T-cell (primary cell): ENCODE measurements at regions not wholly inside any gene's neighbourhood (a gene's known extent, or its start where the extent isn't known, plus 50 kb on each side); places are given as distances from the start of the nearest gene placed in this dataset.
"Not testable (repeated sequence)": the region's sequence is repeated elsewhere in the genome, so short reads cannot be mapped to it uniquely, and the experiment has no call there.

ENCODE experiments used
- ATAC-seq, 4 experiments: fragments of 200-7000 bp in 3 of 4; fragments of 150-1000 bp in 1 of 4; cut with Tn5 transposase; replicated peaks in 1 of 4; 1 replicate in 3 of 4; 2 replicates in 1 of 4; pipeline ENCODE4 v1.10.0; 2021; ENCODE audit warnings: moderate library complexity in 3 of 4, mild to moderate bottlenecking in 2 of 4, moderate number of reproducible peaks in 1 of 4
- CTCF ChIA-PET, 2 donors: fragments of 300-600 bp; sonication (Branson Sonifier 250); formaldehyde crosslinking; loops; one replicate each; lab custom pipeline; 2022; ENCODE audit warnings: antibody characterized with exemption in 2 of 2; lab: Charles Lee
- POLR2A ChIA-PET, 2 donors: fragments of 300-600 bp; sonication (Branson Sonifier 250); formaldehyde crosslinking; loops; one replicate each; lab custom pipeline; 2022; ENCODE audit warnings: antibody characterized with exemption in 2 of 2; lab: Charles Lee
- DNase-seq, 35 experiments: peaks; one replicate each; pipeline versions ENCODE4 v3.0.0 to v3.0.0-alpha.2; 2013 to 2023
- H3K27ac ChIP-seq: one replicate; pipeline ENCODE4 v1.5.1; 2013; ENCODE audit warnings: low read length
- H3K27me3 ChIP-seq, 2 experiments: replicated peaks in 1 of 2; 1 replicate in 1 of 2; 2 replicates in 1 of 2; pipeline versions ENCODE4 v1.6.1 to v1.7.0; 2013; ENCODE audit warnings: low read length in 1 of 2, mixed read lengths in 1 of 2; ENCODE audit not compliant: control insufficient read depth in 2 of 2, insufficient read depth in 2 of 2; ENCODE audit errors: extremely low read depth in 1 of 2
- H3K36me3 ChIP-seq, 2 donors: 1 replicate in 1 of 2; 2 replicates in 1 of 2; pipeline versions ENCODE4 v1.6.1 to v1.7.0; 2013; ENCODE audit warnings: low read length in 1 of 2; ENCODE audit not compliant: control insufficient read depth in 2 of 2, insufficient read depth in 1 of 2; ENCODE audit errors: extremely low read depth in 1 of 2
- H3K4me1 ChIP-seq, 2 experiments: 1 replicate in 1 of 2; 2 replicates in 1 of 2; pipeline versions ENCODE4 v1.6.1 to v1.7.0; 2013; ENCODE audit warnings: low read length in 2 of 2, mixed read lengths in 1 of 2; ENCODE audit not compliant: insufficient read depth in 2 of 2, control insufficient read depth in 1 of 2; ENCODE audit errors: extremely low read depth in 1 of 2
- H3K4me3 ChIP-seq, 2 donors: 1 replicate in 1 of 2; 2 replicates in 1 of 2; pipeline versions ENCODE4 v1.5.1 to v1.7.0; 2013; ENCODE audit warnings: mild to moderate bottlenecking in 2 of 2, low read length in 1 of 2, moderate library complexity in 1 of 2; ENCODE audit not compliant: control insufficient read depth in 1 of 2; ENCODE audit errors: extremely low read depth in 1 of 2
- H3K9me3 ChIP-seq: 2 replicates; pipeline ENCODE4 v1.7.0; 2013
- H3K27ac Mint-ChIP-seq, 2 donors: one replicate each; pipeline ENCODE4 v1.8.0; 2020 to 2021; ENCODE audit warnings: mild to moderate bottlenecking in 2 of 2, mixed read lengths in 2 of 2
- H3K27me3 Mint-ChIP-seq, 2 donors: one replicate each; pipeline ENCODE4 v1.8.0; 2021 to 2022; ENCODE audit warnings: mixed read lengths in 2 of 2
- H3K36me3 Mint-ChIP-seq: one replicate; pipeline ENCODE4 v1.8.0; 2021; ENCODE audit warnings: mixed read lengths
- H3K4me1 Mint-ChIP-seq, 3 donors: one replicate each; pipeline ENCODE4 v1.8.0; 2020 to 2022; ENCODE audit warnings: mixed read lengths in 3 of 3, mild to moderate bottlenecking in 1 of 3
- H3K4me3 Mint-ChIP-seq, 3 donors: one replicate each; pipeline ENCODE4 v1.8.0; 2020 to 2022; ENCODE audit warnings: mild to moderate bottlenecking in 3 of 3, mixed read lengths in 3 of 3, moderate library complexity in 3 of 3
- H3K9me3 Mint-ChIP-seq, 3 donors: one replicate each; pipeline ENCODE4 v1.8.0; 2020 to 2022; ENCODE audit warnings: mixed read lengths in 3 of 3
- WGBS: methylation state at CpG from one replicate; pipeline ENCODE4 v1.1.5; 2013; ENCODE audit warnings: missing lambda C conversion rate; ENCODE audit not compliant: insufficient coverage; 5-methylcytosine and 5-hydroxymethylcytosine counted together

DNA sequence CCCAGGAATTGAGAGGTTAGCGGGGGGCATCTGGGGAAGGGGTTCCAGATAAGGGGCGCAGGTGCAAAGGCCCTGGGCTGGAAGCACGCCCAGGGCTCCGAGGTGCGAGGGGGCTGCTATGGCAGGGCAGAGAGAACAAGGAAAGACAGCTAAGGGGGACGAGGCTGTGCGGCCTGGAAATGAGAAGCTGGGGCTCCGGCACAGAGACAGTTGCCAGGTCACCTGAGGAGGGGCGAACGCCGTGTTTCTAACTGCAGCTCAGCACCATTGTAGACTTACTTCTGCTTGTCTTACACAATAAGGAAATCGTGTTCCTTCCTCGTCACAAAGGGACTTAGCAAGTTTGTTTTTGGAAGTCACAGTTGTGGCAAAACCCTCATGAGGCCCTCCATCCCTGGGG is 68.9 kb upstream of the TBXT start:
- ATAC-seq (no peak), DNase-seq (no peak)
- Histone ChIP-seq H3K9me3 (no peaks in the 10 kb centered on the region), H3K36me3 (no peaks in the 10 kb centered on the region), H3K4me1 (peaks cover 4 to 8% of the 10 kb centered on the region in 2 experiments), H3K4me3 (no peak overlapping the region), H3K27ac (no peak overlapping the region), H3K27me3 (peaks cover 0 to 17% of the 10 kb centered on the region in 2 experiments)
- H3K27ac Mint-ChIP-seq = no peak overlapping the region
- CTCF ChIA-PET = interaction anchor here in 1 of 2 donors (0.6 kb wide), 1 partner anchor 139 kb away, joined by 3 read pairs; no protein-coding TSS in a partner anchor
- no peak overlapping the region for H3K4me3 Mint-ChIP-seq
- 89% methylated on average over 11 of the region's 13 CpGs for WGBS
- H3K9me3 Mint-ChIP-seq = no peaks in the 10 kb centered on the region
- POLR2A ChIA-PET = interaction anchor here in 1 of 2 donors (0.6 kb wide), 1 partner anchor 313 kb away, joined by 3 read pairs; no protein-coding TSS in a partner anchor
- peaks cover 14 to 37% of the 10 kb centered on the region in 2 donors for H3K27me3 Mint-ChIP-seq
- H3K4me1 Mint-ChIP-seq = peaks cover 4 to 28% (median 13%) of the 10 kb centered on the region in 3 donors
- H3K36me3 Mint-ChIP-seq = no peaks in the 10 kb centered on the region

DNA sequence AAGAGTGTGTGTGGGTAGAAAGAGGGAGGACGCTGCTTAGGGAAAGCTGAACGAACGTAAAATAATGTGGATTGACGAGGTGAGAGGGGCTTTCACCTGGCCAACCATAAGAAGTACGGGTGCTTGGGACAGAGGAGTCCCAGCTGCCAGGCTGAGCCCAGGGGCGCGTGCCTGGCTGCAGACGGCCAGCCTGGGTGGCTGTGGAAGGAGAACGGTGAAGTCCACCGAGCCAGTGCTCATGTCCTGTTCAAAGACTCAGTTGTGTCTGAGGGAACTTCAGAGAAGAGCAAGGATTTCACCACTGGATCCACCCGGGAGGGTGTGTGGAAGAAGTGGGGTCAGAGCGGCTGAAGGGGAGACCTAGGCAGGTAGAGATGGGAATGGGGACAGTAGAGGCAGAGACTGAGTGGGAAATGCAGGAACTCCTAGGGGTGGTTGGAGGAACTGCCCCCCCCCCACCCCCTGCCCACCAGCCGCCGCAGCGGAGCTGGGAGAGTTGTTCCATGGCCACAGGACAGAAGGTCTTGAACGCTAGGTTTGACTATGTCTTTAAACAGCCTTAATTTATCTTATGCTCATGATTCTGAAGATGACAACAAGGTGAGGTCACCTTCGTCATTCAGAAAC is 68.1 kb upstream of the TBXT start:
- H3K9me3 ChIP-seq = no peaks in the 10 kb centered on the region
- Mint-ChIP-seq H3K27ac (peak overlapping the region in 1 of 2 donors; percentile 87), H3K4me3 (no peak overlapping the region), H3K4me1 (peaks cover 6 to 33% (median 13%) of the 10 kb centered on the region in 3 donors), H3K27me3 (peaks cover 14 to 37% of the 10 kb centered on the region in 2 donors), H3K36me3 (no peaks in the 10 kb centered on the region), H3K9me3 (no peaks in the 10 kb centered on the region)
- no peaks in the 10 kb centered on the region for H3K36me3 ChIP-seq
- ChIA-PET CTCF (interaction anchor here (0.6 kb wide), 2 partner anchors 140 to 805 kb away, joined by 3 read pairs; no protein-coding TSS in a partner anchor), POLR2A (interaction anchor here in 1 of 2 donors (0.5 kb wide), 1 partner anchor 19 kb away, joined by 4 read pairs; no protein-coding TSS in a partner anchor)
- no peak overlapping the region for H3K4me3 ChIP-seq
- H3K27me3 ChIP-seq = peaks cover 0 to 12% of the 10 kb centered on the region in 2 experiments
- ATAC-seq (no peak), DNase-seq (no peak)
- H3K27ac ChIP-seq = no peak overlapping the region
- WGBS = 93% methylated on average over 12 of the region's 17 CpGs
- peaks cover 7 to 8% of the 10 kb centered on the region in 2 experiments for H3K4me1 ChIP-seq

DNA sequence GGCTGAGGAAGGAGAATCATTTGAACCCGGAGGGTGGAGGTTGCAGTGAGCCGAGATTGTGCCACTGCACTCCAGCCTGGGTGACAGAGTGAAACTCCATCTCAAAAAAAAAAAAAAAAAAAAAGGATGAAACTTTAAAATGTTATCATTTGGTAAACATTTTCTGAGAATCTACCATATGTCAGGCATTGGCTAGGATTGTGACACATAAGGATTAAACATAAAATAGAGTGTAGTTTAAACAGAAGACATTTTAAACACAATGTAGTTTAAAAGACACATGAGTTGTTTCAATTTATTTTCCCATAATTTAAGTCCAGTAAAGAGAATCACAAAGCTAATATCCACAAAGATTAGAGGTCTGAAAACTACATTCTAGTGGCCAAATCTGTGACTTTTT is 63.5 kb upstream of the TBXT start:
- H3K36me3 Mint-ChIP-seq, H3K27ac ChIP-seq, H3K9me3 ChIP-seq, H3K4me3 ChIP-seq, ATAC-seq, POLR2A ChIA-PET, H3K36me3 ChIP-seq, DNase-seq, H3K4me3 Mint-ChIP-seq, H3K9me3 Mint-ChIP-seq: not testable (repeated sequence)
- peaks cover 0 to 17% of the 10 kb centered on the region in 2 experiments for H3K27me3 ChIP-seq
- H3K27ac Mint-ChIP-seq = peak overlapping the region in 1 of 2 donors; percentile 49
- H3K4me1 Mint-ChIP-seq = peaks cover 13 to 51% (median 29%) of the 10 kb centered on the region in 3 donors
- CTCF ChIA-PET = interaction anchor here in 1 of 2 donors (0.7 kb wide), 1 partner anchor 51 kb away, joined by 4 read pairs; no protein-coding TSS in a partner anchor
- no CpG with 5 or more reads among the region's 2 CpGs for whole genome bisulfite sequencing
- H3K4me1 ChIP-seq = peaks cover 15 to 23% of the 10 kb centered on the region in 2 experiments
- H3K27me3 Mint-ChIP-seq = peaks cover 17 to 33% of the 10 kb centered on the region in 2 donors

DNA sequence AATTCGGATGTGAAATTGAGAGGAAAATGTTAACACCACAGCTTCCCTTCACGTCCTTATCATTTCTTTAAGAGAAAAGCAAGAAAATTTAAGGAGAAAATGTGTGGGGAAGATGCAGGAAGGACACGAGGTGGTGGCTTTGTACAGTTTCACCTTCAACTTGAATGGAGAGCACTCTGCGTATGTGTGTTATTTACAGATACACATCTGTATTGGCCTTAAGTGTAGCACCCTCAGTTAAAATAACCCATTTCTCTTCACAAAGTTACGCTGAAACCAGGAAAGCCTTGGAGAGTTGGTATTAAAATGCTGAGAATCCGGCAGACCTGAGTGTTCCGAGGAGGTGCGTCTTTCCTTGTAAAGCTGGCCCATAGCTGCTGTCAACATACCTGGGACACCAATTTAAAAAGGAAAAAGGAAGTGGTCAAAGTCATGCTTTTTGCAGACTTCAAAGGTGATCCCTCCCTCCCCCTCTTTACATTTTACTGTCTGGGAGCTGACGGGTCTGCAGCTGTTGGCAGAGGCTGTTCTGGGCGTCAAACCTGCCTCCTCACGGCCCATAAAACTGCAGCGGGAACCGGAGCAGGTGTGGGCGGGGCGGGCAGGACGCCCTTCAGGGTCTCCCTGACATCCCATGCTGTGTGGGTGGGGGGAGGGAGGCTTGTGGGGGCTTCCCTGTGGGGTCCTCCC is 61.3 kb upstream of the TBXT start:
- ChIA-PET CTCF (interaction anchor here in 1 of 2 donors (0.7 kb wide), 1 partner anchor 1010 kb away, joined by 4 read pairs; no protein-coding TSS in a partner anchor), POLR2A (interaction anchor here (0.6 kb wide), 2 partner anchors 313 to 1861 kb away, joined by 3 read pairs; no protein-coding TSS in a partner anchor)
- peak overlapping the region in 1 of 2 donors; percentile 53 for H3K27ac Mint-ChIP-seq

DNA sequence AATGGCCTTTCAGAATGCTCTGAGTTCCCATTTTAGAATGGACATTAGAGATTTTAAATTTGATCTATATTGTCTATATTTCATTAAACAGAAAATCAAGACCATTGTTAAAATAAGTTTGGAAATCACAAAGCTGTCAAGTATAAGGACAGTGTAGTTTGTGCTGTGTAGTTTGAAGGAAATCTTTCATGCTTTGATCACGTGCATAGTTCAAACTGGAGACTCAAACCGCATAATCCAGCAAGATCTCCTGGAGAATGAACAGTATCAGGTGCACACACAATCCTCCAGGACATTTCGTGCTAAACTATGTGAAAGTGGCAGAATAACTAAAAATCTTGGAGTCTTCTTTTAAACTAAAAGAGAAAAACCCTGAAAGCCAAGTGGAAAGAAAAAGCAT is 60.8 kb upstream of the TBXT start:
- Mint-ChIP-seq H3K9me3 (peaks cover 0 to 3% (median 0%) of the 10 kb centered on the region in 3 donors), H3K36me3 (no peaks in the 10 kb centered on the region), H3K4me3 (peak overlapping the region in 1 of 3 donors; percentile 46), H3K27me3 (peaks cover 15 to 34% of the 10 kb centered on the region in 2 donors), H3K27ac (no peak overlapping the region), H3K4me1 (peaks cover 9 to 42% (median 26%) of the 10 kb centered on the region in 3 donors)
- WGBS = no CpG with 5 or more reads among the region's 3 CpGs
- CTCF ChIA-PET = no interaction called here
- POLR2A ChIA-PET = interaction anchor here in 1 of 2 donors (0.6 kb wide), 1 partner anchor 1861 kb away, joined by 3 read pairs; no protein-coding TSS in a partner anchor
- ATAC-seq = no peak
- H3K9me3 ChIP-seq = no peaks in the 10 kb centered on the region
- H3K27ac ChIP-seq = no peak overlapping the region
- H3K27me3 ChIP-seq = peaks cover 0 to 18% of the 10 kb centered on the region in 2 experiments
- H3K4me1 ChIP-seq = peaks cover 7 to 23% of the 10 kb centered on the region in 2 experiments
- no peaks in the 10 kb centered on the region for H3K36me3 ChIP-seq
- no peak overlapping the region for H3K4me3 ChIP-seq
- no peak for DNase-seq

More for the DNA sequence above, 61.3 kb upstream of the TBXT start:
- Histone ChIP-seq H3K36me3 (no peaks in the 10 kb centered on the region), H3K27me3 (peaks cover 0 to 14% of the 10 kb centered on the region in 2 experiments), H3K9me3 (no peaks in the 10 kb centered on the region), H3K27ac (no peak overlapping the region), H3K4me3 (peak overlapping the region in 1 of 2 donors; percentile 51), H3K4me1 (peaks cover 7 to 23% of the 10 kb centered on the region in 2 experiments)
- Mint-ChIP-seq H3K9me3 (peaks cover 0 to 3% (median 0%) of the 10 kb centered on the region in 3 donors), H3K27me3 (peaks cover 11 to 28% of the 10 kb centered on the region in 2 donors), H3K4me3 (peak overlapping the region in 2 of 3 donors; percentile 46 to 65), H3K36me3 (no peaks in the 10 kb centered on the region), H3K4me1 (peaks cover 9 to 38% (median 22%) of the 10 kb centered on the region in 3 donors)
- DNase-seq (no peak), ATAC-seq (peak in 3 of 4 experiments; percentile 24 to 62 (median 27))
- WGBS = 17% methylated on average over 7 of the region's 16 CpGs

DNA sequence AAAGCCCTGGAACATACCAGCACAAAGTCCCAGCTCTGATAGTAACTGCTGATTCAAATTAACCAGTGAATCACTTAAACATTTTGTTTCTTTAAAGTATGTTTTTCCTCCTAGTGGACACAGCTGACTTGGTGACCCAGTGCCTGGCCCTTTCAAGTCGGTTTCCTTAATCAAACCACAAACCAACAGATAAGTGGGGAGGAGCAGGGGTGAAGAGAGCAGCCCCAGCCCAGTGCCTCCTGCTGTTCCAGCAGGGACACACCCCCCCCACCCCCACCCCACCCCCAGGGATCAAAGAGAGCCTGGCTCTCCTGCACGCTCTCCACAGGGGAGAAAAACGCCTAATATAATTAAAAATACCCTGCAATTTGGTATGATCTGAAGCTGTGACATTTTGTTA is 55.4 kb upstream of the TBXT start:
- POLR2A ChIA-PET = no interaction called here
- H3K4me3 ChIP-seq = no peak overlapping the region
- Mint-ChIP-seq H3K9me3 (peaks cover 0 to 3% (median 0%) of the 10 kb centered on the region in 3 donors), H3K27me3 (peaks cover 13 to 30% of the 10 kb centered on the region in 2 donors), H3K4me3 (no peak overlapping the region), H3K27ac (no peak overlapping the region), H3K4me1 (peaks cover 0 to 28% (median 11%) of the 10 kb centered on the region in 3 donors), H3K36me3 (no peaks in the 10 kb centered on the region)
- no peaks in the 10 kb centered on the region for H3K9me3 ChIP-seq
- H3K4me1 ChIP-seq = peaks cover 5 to 8% of the 10 kb centered on the region in 2 experiments
- CTCF ChIA-PET = no interaction called here
- H3K27ac ChIP-seq = no peak overlapping the region
- peaks cover 0 to 21% of the 10 kb centered on the region in 2 experiments for H3K27me3 ChIP-seq
- ATAC-seq (no peak), DNase-seq (no peak)
- H3K36me3 ChIP-seq = no peaks in the 10 kb centered on the region
- no CpG with 5 or more reads among the region's 3 CpGs for WGBS
